NCI-H748 treated with DMSO at 0.1 percent for 48 hours (cell line): ENCODE measurements at regions not wholly inside any gene's neighbourhood (a gene's known extent, or its start where the extent isn't known, plus 50 kb on each side); places are given as distances from the start of the nearest gene placed in this dataset.
"Not testable (repeated sequence)": the region's sequence is repeated elsewhere in the genome, so short reads cannot be mapped to it uniquely, and the experiment has no call there.

ENCODE experiments used
- DNase-seq: peaks from one replicate; lab custom pipeline; 2025; lab: John Stamatoyannopoulos, UW

GRCh38 chr2:35114765-35115164 lies 1240.8 kb upstream of the CRIM1 start:
- DNase-seq: no peak

- DNase-seq: not testable (repeated sequence)
These were observed 1243.2 kb upstream of the CRIM1 start for GRCh38 chr2:35112367-35112766.

GRCh38 chr2:35104309-35104708 lies 1251.3 kb upstream of the CRIM1 start:
- no peak for DNase-seq

GRCh38 chr2:35099342-35099741 lies 1256.2 kb upstream of the CRIM1 start:
- no peak for DNase-seq

GRCh38 chr2:35082072-35082471 lies 1273.5 kb upstream of the CRIM1 start:
- no peak for DNase-seq

- DNase-seq: no peak
These were observed 1274.0 kb upstream of the CRIM1 start for GRCh38 chr2:35081622-35082015.

- DNase-seq: no peak
These were observed 1274.5 kb upstream of the CRIM1 start for GRCh38 chr2:35081001-35081621.

GRCh38 chr2:35080231-35080910 lies 1275.2 kb upstream of the CRIM1 start:
- DNase-seq: no peak

- DNase-seq: no peak
These were observed 1288.2 kb upstream of the CRIM1 start for GRCh38 chr2:35067420-35067819.

GRCh38 chr2:35063836-35064235 lies 1291.7 kb upstream of the CRIM1 start:
- DNase-seq: no peak

GRCh38 chr2:35035883-35036282 lies 1319.7 kb upstream of the CRIM1 start:
- no peak for DNase-seq

GRCh38 chr2:35033748-35034147 lies 1321.8 kb upstream of the CRIM1 start:
- no peak for DNase-seq

- DNase-seq: no peak
These were observed 1332.0 kb upstream of the CRIM1 start for GRCh38 chr2:35023545-35023944.

GRCh38 chr2:35000453-35000852 lies 1355.1 kb upstream of the CRIM1 start:
- no peak for DNase-seq

- no peak for DNase-seq
These were observed 1356.8 kb upstream of the CRIM1 start for GRCh38 chr2:34998741-34999140.

- DNase-seq: no peak
These were observed 1357.8 kb upstream of the CRIM1 start for GRCh38 chr2:34997779-34998178.

- DNase-seq: no peak
These were observed 1360.4 kb upstream of the CRIM1 start for GRCh38 chr2:34995196-34995595.

- DNase-seq: no peak
These were observed 1363.9 kb upstream of the CRIM1 start for GRCh38 chr2:34991508-34992274.

GRCh38 chr2:34985474-34985873 lies 1370.1 kb upstream of the CRIM1 start:
- no peak for DNase-seq

GRCh38 chr2:34980689-34981088 lies 1374.9 kb upstream of the CRIM1 start:
- DNase-seq: no peak

GRCh38 chr2:34979148-34979547 lies 1376.4 kb upstream of the CRIM1 start:
- DNase-seq: no peak

- DNase-seq: no peak
These were observed 1362.7 kb upstream of the FAM98A start for GRCh38 chr2:34961822-34962221.

GRCh38 chr2:34954758-34955157 lies 1355.7 kb upstream of the FAM98A start:
- DNase-seq: no peak
